Panc1 (cell line): ENCODE measurements at regions not wholly inside any gene's neighbourhood (a gene's known extent, or its start where the extent isn't known, plus 50 kb on each side); places are given as distances from the start of the nearest gene placed in this dataset.

Experiments
- ATAC-seq: fragments of 200-7000 bp; cut with Tn5 transposase; 2 replicates; pipeline ENCODE4 v1.9.1; 2020; ENCODE audit warnings: mild to moderate bottlenecking, moderate library complexity
- BruUV-seq: library from RNA; stranded (reverse); fragments of 400-500 nt; replicated peaks from 2 replicates; lab custom pipeline; 2021; lab: Mats Ljungman, UMichigan
- CTCF ChIA-PET: fragments of 300-600 bp; sonication (Branson Sonifier 250); formaldehyde crosslinking; loops from one replicate; lab custom pipeline; 2022; ENCODE audit warnings: antibody characterized with exemption; lab: Charles Lee
- POLR2A ChIA-PET: fragments of 300-600 bp; sonication (Branson Sonifier 250); formaldehyde crosslinking; loops from one replicate; lab custom pipeline; 2022; ENCODE audit warnings: antibody characterized with exemption; lab: Charles Lee
- DNase-seq: peaks from one replicate; pipeline ENCODE4 v3.0.0-alpha.2; 2010; ENCODE audit warnings: low read depth, low spot score
- H3K27ac ChIP-seq: 2 replicates; pipeline ENCODE4 v1.5.1; 2011; ENCODE audit warnings: mild to moderate bottlenecking, low read length, inconsistent platforms
- H3K27me3 ChIP-seq: fragments of 200-500 bp; sonication (Bioruptor generic); 2 replicates; pipeline ENCODE4 v1.6.0; 2014; ENCODE audit warnings: low read length, inconsistent platforms; ENCODE audit not compliant: control insufficient read depth, insufficient read depth
- H3K36me3 ChIP-seq: fragments of 200-500 bp; sonication (Bioruptor generic); 2 replicates; pipeline ENCODE4 v1.5.1; 2014; ENCODE audit warnings: inconsistent platforms, mild to moderate bottlenecking, low read length, moderate library complexity; ENCODE audit not compliant: control insufficient read depth, insufficient read depth
- H3K4me1 ChIP-seq: 2 replicates; pipeline ENCODE4 v1.5.1; 2011; ENCODE audit warnings: inconsistent platforms, mild to moderate bottlenecking, low read length, moderate library complexity; ENCODE audit not compliant: control insufficient read depth, insufficient read depth
- H3K4me3 ChIP-seq, 2 experiments: 2 replicates each; pipeline ENCODE4 v1.5.1; 2011 to 2012; ENCODE audit warnings: low read depth in 2 of 2, low read length in 2 of 2, mild to moderate bottlenecking in 2 of 2, inconsistent platforms in 1 of 2, moderate library complexity in 1 of 2
- H3K9me3 ChIP-seq: fragments of 200-500 bp; sonication (Bioruptor generic); 2 replicates; pipeline ENCODE4 v1.5.1; 2014; ENCODE audit warnings: low read depth, mild to moderate bottlenecking, inconsistent platforms, low read length, moderate library complexity; ENCODE audit not compliant: control insufficient read depth, insufficient read depth
- CTCF ChIP-seq: fragments of 450-650 bp; IDR thresholded peaks from 2 replicates; pipeline ENCODE4 v1.5.1; 2017; ENCODE audit warnings: mild to moderate bottlenecking
- POLR2AphosphoS5 ChIP-seq: IDR thresholded peaks from 2 replicates; pipeline ENCODE4 v1.6.1; 2012; ENCODE audit warnings: mild to moderate bottlenecking, low read depth, low read length, moderate library complexity
- REST ChIP-seq, 2 experiments: IDR thresholded peaks; 2 replicates each; pipeline ENCODE4 v1.6.1; 2011 to 2012; ENCODE audit warnings: low read depth in 2 of 2, control low read depth in 1 of 2, low read length in 1 of 2, mild to moderate bottlenecking in 1 of 2, moderate library complexity in 1 of 2; ENCODE audit not compliant: insufficient read depth in 1 of 2
- SIN3A ChIP-seq: IDR thresholded peaks from 2 replicates; pipeline ENCODE4 v1.6.1; 2012; ENCODE audit warnings: low read depth, mild to moderate bottlenecking, low read length, moderate library complexity, borderline replicate concordance; ENCODE audit not compliant: insufficient read depth
- TCF7L2 ChIP-seq: IDR thresholded peaks from 2 replicates; pipeline ENCODE4 v1.6.1; 2011; ENCODE audit warnings: mild to moderate bottlenecking, low read depth, low read length, inconsistent platforms
- in situ Hi-C: cut with HindIII; loops from 2 replicates; pipeline ENCODE4 v1.10.0; 2016; ENCODE audit warnings: low sequenced_read_pairs, low pct_unique_long_range_greater_than_20kb
- intact Hi-C: fragments of 100-400 bp; cut with micrococcal nuclease; formaldehyde crosslinking; loops from one replicate; pipeline ENCODE4 v1.10.0; 2022; ENCODE audit not compliant: unreplicated experiment

- TF ChIP-seq REST (IDR thresholded peaks at IDR 0.05; ENCODE audit: insufficient read depth in 1 of 2, low read depth in 2 of 2, low read length in 1 of 2) (no peak), CTCF (no peak), SIN3A (no peak), POLR2AphosphoS5 (no peak), TCF7L2 (no peak)
- in situ Hi-C loops (no loop called here), intact Hi-C loops (no loop called here)
- Histone ChIP-seq H3K9me3 (no peaks in the 10 kb centered on the region), H3K4me3 (no peak overlapping the region), H3K27me3 (no peaks in the 10 kb centered on the region; the same call in 1 of the 2 replicates), H3K36me3 (no peaks in the 10 kb centered on the region), H3K4me1 (no peaks in the 10 kb centered on the region), H3K27ac (no peak overlapping the region)
- no peak for DNase-seq
- ChIA-PET POLR2A (no interaction called here), CTCF (no interaction called here)
- no peak for ATAC-seq
- no TSS peak for BruUV-seq
Measured at GRCh38 chr13:112209711-112210110, 142.8 kb downstream of the SOX1 start.

GRCh38 chr13:112210371-112210770 lies 143.4 kb downstream of the SOX1 start:
- H3K4me1 ChIP-seq = no peaks in the 10 kb centered on the region
- POLR2A ChIA-PET = no interaction called here
- CTCF ChIA-PET = no interaction called here
- BruUV-seq = no TSS peak
- intact Hi-C loops (no loop called here), in situ Hi-C loops (no loop called here)
- H3K4me3 ChIP-seq = no peak overlapping the region
- no peak overlapping the region for H3K27ac ChIP-seq
- DNase-seq = no peak
- H3K36me3 ChIP-seq = no peaks in the 10 kb centered on the region
- no peaks in the 10 kb centered on the region for H3K9me3 ChIP-seq
- H3K27me3 ChIP-seq = no peaks in the 10 kb centered on the region; the same call in 1 of the 2 replicates
- no peak for ATAC-seq
- TF ChIP-seq REST (IDR thresholded peaks at IDR 0.05; ENCODE audit: insufficient read depth in 1 of 2, low read depth in 2 of 2, low read length in 1 of 2) (no peak), SIN3A (no peak), TCF7L2 (no peak), CTCF (no peak), POLR2AphosphoS5 (no peak)
